ENCODE measurements at regions not wholly inside any gene's neighbourhood (a gene's known extent, or its start where the extent isn't known, plus 50 kb on each side); places are given as distances from the start of the nearest gene placed in this dataset.

GRCh38 chr17:69709441-69709840, 294.9 kb downstream of the MAP2K6 start:
- peaks cover 2% of the 10 kb centered on the region for H3K27me3 Mint-ChIP-seq (ENCODE audit: low read depth, unreplicated experiment)
- FAIRE-seq (no peak), DNase-seq (ENCODE audit: low read depth) (no peak)
- H3K79me2 ChIP-seq (ENCODE audit: insufficient read depth, low read length) = no peaks in the 10 kb centered on the region
- no peaks in the 10 kb centered on the region for H3K27me3 ChIP-seq (ENCODE audit: insufficient read depth, low read length)
- H3K4me1 Mint-ChIP-seq (ENCODE audit: low read depth, unreplicated experiment) = peaks cover 2% of the 10 kb centered on the region
- H3K4me3 Mint-ChIP-seq (ENCODE audit: unreplicated experiment) = no peak overlapping the region
- H3K27ac Mint-ChIP-seq (ENCODE audit: unreplicated experiment) = no peak overlapping the region
- H2AFZ ChIP-seq (ENCODE audit: low read depth, low read length) = no peak overlapping the region
- H3K9me3 Mint-ChIP-seq (ENCODE audit: unreplicated experiment) = no peaks in the 10 kb centered on the region
- no peak for TF ChIP-seq EZH2 (IDR thresholded peaks at IDR 0.05; ENCODE audit: insufficient read depth, low read length)
- no peak for TF ChIP-seq CTCF (IDR thresholded peaks at IDR 0.05; ENCODE audit: insufficient read depth, low read depth, low read length)
- H3K36me3 ChIP-seq (ENCODE audit: insufficient read depth, low read length) = no peaks in the 10 kb centered on the region
- no peak overlapping the region for H3K27ac ChIP-seq (ENCODE audit: low read depth, low read length)
- H3K36me3 Mint-ChIP-seq (ENCODE audit: low read depth, unreplicated experiment) = no peaks in the 10 kb centered on the region
- H3K9ac ChIP-seq (ENCODE audit: low read length) = no peak overlapping the region
- no peaks in the 10 kb centered on the region for H3K9me3 ChIP-seq (ENCODE audit: insufficient read depth, low read depth, low read length)
- no peaks in the 10 kb centered on the region for H3K4me1 ChIP-seq (ENCODE audit: insufficient read depth, low read length)
- H4K20me1 ChIP-seq (ENCODE audit: insufficient read depth, low read length) = no peaks in the 10 kb centered on the region
- H3K4me2 ChIP-seq (ENCODE audit: low read length) = no peak overlapping the region
- H3K4me3 ChIP-seq (ENCODE audit: insufficient read depth, low read depth, low read length) = no peak overlapping the region

GRCh38 chr17:69710926-69711325, 296.4 kb downstream of the MAP2K6 start:
- DNase-seq (ENCODE audit: low read depth) = no peak
- H3K4me2 ChIP-seq (ENCODE audit: low read length) = no peak overlapping the region

More at GRCh38 chr17:69710926-69711325, 296.4 kb downstream of the MAP2K6 start:
- H3K9me3 ChIP-seq (ENCODE audit: insufficient read depth, low read depth, low read length) = no peaks in the 10 kb centered on the region
- Mint-ChIP-seq H3K4me1 (ENCODE audit: low read depth, unreplicated experiment) (peaks cover 2% of the 10 kb centered on the region), H3K27me3 (ENCODE audit: low read depth, unreplicated experiment) (peaks cover 2% of the 10 kb centered on the region), H3K4me3 (ENCODE audit: unreplicated experiment) (no peak overlapping the region), H3K9me3 (ENCODE audit: unreplicated experiment) (peaks cover 2% of the 10 kb centered on the region), H3K36me3 (ENCODE audit: low read depth, unreplicated experiment) (no peaks in the 10 kb centered on the region), H3K27ac (ENCODE audit: unreplicated experiment) (no peak overlapping the region)
- no peaks in the 10 kb centered on the region for H4K20me1 ChIP-seq (ENCODE audit: insufficient read depth, low read length)
- H2AFZ ChIP-seq (ENCODE audit: low read depth, low read length) = no peak overlapping the region
- H3K79me2 ChIP-seq (ENCODE audit: insufficient read depth, low read length) = no peaks in the 10 kb centered on the region
- no peaks in the 10 kb centered on the region for H3K4me1 ChIP-seq (ENCODE audit: insufficient read depth, low read length)
- FAIRE-seq = no peak
- no peak overlapping the region for H3K4me3 ChIP-seq (ENCODE audit: insufficient read depth, low read depth, low read length)
- H3K27me3 ChIP-seq (ENCODE audit: insufficient read depth, low read length) = no peaks in the 10 kb centered on the region
- no peak for TF ChIP-seq CTCF (IDR thresholded peaks at IDR 0.05; ENCODE audit: insufficient read depth, low read depth, low read length)
- TF ChIP-seq EZH2 (IDR thresholded peaks at IDR 0.05; ENCODE audit: insufficient read depth, low read length) = no peak
- H3K36me3 ChIP-seq (ENCODE audit: insufficient read depth, low read length) = no peaks in the 10 kb centered on the region
- H3K27ac ChIP-seq (ENCODE audit: low read depth, low read length) = no peak overlapping the region
- H3K9ac ChIP-seq (ENCODE audit: low read length) = no peak overlapping the region

Data from astrocyte (in vitro differentiated cells and primary cell).